GM12872 (cell line): ENCODE measurements at regions not wholly inside any gene's neighbourhood (a gene's known extent, or its start where the extent isn't known, plus 50 kb on each side); places are given as distances from the start of the nearest gene placed in this dataset.

Experiments
- TF ChIP-seq, protein P1 (sequence below): IDR thresholded peaks from 3 replicates; pipeline ENCODE4 v1.5.1; 2011; ENCODE audit warnings: low read depth, mild to moderate bottlenecking, low read length, moderate library complexity; ENCODE audit not compliant: insufficient read depth

DNA sequence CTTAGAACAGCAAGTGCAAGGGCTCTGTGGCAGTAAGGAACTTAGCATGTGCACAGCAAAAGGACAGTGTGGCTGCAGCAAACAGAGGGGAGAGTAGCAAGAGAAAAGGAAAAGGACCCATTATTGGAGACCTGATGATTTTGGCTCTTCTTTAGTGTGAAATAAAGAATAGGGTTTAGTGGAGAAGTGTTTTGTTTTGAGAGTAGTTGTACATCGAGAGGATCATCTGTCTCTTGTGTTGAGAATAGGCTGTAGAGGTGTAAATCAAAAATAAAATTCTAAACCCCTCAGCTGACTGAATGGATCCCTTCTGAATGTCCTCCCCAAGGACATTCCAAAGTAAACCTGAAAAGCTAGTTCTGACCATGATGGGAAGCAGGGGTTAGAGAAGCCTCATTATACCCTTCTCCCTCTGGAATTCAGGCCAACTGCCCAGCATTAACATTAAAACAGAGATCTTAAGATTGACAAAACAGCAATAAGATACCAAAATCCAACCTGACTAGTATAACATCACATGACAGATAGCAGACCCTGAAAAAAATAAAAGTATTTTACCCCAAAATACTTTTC lies 73.6 kb upstream of the OBI1 start:
- TF ChIP-seq, protein P1, sequence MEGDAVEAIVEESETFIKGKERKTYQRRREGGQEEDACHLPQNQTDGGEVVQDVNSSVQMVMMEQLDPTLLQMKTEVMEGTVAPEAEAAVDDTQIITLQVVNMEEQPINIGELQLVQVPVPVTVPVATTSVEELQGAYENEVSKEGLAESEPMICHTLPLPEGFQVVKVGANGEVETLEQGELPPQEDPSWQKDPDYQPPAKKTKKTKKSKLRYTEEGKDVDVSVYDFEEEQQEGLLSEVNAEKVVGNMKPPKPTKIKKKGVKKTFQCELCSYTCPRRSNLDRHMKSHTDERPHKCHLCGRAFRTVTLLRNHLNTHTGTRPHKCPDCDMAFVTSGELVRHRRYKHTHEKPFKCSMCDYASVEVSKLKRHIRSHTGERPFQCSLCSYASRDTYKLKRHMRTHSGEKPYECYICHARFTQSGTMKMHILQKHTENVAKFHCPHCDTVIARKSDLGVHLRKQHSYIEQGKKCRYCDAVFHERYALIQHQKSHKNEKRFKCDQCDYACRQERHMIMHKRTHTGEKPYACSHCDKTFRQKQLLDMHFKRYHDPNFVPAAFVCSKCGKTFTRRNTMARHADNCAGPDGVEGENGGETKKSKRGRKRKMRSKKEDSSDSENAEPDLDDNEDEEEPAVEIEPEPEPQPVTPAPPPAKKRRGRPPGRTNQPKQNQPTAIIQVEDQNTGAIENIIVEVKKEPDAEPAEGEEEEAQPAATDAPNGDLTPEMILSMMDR = no peak

DNA sequence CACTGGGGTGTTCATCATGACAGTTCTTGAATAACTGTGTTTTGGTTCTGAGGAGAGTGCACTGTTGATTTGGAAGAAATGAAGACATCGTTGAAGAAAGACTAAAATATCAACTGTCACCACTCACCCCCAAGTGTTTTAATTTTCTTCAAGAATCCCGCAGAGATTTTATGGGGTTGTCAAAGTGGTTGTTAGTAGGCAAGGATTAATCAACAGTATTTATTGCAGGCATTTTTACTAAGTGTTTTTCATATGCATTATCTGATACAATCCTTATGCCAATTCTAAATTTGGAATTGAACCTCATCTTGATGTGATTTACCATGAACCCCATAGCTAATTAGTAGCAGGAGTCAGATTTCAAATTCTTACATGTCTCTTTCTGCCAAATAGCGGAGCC lies 63.7 kb upstream of the OBI1 start:
- TF ChIP-seq, protein P1 = no peak

DNA sequence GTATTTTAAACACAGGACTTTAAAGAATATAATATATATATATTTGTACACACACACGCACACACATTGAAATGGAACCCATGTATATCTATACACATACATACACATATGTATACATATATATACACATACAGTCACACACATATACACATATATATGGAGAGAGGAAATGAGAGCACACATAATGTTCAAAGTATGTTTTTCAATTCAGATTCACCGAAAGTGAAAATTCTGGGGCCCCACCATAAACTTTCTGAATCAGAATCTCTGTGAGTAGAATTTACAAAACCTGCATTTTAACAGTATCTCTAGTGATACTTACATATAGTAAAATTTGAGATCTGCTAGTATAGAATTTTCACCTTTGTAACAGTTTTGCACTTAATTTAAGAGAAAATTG lies 60.4 kb upstream of the OBI1 start:
- TF ChIP-seq, protein P1 = no peak

DNA sequence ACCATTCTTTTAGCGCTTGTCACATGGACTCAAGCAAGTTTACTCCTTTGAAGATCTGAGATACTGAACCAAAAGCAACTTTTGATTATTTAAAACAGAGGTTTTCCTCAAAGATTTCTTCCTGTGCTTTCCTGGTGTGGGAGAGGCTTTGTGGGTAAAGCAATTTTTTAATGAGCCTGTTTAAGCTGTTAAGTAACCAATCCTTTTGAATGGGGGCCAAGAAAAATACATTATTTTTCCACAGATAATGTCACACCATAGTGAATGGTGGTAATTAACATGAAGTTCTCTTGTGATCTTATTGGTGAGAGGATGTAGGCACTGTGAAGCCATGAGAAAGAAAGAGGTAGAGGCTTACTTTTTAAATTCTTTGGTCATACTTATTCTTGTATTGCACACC lies 55.8 kb upstream of the OBI1 start:
- TF ChIP-seq, protein P1 = no peak

DNA sequence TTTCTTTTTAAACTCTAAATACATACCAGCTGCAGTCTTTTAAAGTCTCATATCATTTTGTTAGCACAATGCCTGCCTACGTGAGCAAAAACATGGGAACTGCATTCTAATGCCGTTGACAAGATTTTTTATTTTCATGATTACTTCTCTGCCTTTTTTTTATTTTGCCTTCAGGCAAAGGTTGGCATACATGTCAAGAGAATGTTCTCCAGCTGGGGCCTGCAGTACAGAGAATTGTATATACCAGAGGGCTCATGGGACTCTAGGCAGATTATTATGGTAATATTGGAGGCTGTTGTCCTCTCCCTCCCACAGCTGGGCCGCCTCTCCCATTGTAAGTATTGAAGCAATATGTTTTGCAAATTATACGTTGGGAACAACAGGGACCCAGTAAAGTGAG lies 53.9 kb upstream of the OBI1 start:
- TF ChIP-seq, protein P1 = no peak

DNA sequence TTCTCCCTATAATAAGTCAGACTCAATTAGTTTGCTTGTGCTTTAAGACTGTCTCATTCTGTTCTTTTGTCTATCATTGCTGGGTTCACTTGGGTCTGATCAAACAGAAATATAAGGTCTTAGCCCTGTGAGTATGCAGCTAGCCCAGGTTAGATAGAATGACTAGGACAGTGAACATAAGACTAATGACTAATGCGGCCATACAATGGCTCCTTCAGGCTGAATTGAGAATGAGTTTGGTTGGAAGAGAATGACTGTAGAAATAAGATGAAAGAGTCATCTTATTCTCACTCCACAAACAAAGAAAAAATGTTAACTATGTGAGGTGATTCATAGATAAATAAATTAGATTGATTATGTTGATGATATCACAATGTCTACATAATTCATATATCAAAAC lies 50.1 kb upstream of the OBI1 start:
- TF ChIP-seq, protein P1 = no peak
